SKM-1 (cell line): ENCODE measurements at regions not wholly inside any gene's neighbourhood (a gene's known extent, or its start where the extent isn't known, plus 50 kb on each side); places are given as distances from the start of the nearest gene placed in this dataset.

Source experiments
- DNase-seq: peaks from one replicate; lab custom pipeline; 2025; ENCODE audit not compliant: unreplicated experiment; lab: John Stamatoyannopoulos, UW

DNA sequence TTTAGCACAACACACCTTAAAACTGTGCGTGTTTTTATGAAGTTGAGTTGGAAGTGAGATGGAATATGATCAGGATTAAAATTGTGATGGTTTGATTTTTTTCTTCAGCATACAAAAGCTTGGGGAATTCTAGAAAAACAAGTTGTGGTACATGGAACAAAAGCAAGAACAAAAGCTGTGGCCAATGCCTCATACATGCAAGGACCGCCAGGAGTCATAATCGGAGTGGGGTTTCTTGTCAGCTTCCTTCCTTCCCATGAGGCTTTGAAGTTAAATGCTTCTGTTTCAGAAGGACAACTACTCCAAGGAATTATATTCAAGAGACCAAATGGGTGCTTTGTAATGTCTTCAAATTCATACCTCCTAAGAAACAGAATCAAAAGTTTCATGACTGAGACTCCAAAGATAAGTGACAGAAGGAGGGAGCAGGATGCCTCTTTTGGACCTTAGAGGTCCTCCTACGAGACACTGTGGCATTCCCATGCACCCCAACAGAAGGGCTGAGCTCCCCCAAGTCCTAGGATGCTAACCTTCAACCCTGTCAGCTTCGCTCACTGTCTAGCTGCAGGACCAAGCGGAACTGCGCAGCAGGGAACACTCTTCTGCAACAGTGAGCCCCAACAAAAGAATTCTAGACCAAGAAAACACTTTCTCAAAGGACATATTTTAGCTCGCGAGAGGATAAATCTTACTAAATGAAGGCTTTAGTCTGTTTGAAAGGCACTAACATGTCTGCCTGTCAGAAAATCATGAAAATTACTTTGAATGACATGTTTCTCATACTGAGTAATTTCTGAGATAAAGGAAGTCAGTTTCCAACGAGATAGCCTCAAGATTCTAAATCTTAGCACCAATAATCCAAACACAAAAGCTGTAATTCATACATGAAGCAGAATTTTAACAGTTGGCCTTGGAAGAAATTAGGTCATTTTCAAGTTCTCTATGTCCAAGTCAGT lies 108.5 kb upstream of the NHSL1 start:
- DNase-seq, result no peak

DNA sequence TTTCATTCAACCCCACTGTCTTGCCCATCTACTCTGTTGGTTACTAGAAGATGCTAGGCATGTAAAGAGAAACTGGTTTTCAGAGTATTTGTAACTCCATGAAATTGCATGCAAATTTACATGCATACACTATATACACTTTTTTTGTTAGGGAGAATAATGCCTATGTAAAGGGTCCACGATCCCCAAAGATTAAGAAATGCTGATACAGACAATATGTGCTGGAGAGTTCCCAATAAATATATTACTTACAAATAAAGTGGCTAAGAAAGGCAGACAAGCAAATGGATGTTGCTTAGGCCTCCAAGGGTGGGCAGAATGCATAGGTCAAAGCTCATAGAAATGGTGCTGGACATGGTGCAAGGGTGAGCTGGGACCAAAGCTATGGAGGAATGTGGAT lies 109.6 kb upstream of the NHSL1 start:
- no peak for DNase-seq

DNA sequence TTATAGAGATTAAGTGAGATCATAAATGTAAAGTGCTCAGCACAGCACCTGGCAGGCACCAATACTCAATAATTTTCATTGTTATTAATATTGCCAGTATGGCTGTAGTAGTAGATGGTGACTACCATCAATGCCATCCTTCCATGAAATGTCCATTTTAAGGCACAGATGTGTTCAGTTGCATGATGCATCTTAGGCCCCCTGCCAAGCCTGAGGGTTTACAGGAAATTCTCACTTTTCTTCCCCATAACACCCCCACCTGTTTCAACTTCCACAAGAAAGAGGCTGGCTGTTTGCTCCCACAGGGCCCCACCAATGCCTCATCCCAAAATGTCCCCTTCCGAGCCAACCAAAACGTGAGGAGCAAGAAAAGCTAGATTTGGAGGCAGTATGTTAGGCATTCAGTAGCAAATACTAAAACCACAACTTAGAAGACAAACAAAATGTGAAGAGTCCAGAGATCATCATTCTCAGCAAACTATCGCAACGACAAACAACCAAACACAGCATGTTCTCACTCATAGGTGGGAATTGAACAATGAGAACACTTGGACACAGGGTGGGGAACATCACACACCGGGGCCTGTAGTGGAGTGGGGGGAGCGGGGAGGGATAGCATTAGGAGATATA lies 110.6 kb upstream of the NHSL1 start:
- no peak for DNase-seq

DNA sequence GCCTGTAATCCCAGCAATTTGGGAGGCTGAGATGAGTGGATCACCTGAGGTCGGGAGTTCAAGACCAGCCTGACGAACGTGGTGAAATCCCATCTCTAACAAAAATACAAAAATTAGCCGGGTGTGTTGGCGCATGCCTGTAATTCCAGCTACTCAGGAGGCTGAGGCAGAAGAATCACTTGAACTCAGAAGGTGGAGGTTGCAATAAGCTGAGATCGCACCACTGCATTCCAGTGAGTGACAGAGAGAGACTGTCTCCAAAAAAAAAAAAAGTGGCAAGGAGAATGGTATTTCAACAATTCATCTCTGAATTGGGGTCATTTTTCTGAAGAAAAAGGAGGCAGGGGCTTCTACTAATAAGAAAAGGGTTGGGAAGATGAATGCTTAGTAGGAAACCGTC lies 111.5 kb upstream of the NHSL1 start:
- no peak for DNase-seq

DNA sequence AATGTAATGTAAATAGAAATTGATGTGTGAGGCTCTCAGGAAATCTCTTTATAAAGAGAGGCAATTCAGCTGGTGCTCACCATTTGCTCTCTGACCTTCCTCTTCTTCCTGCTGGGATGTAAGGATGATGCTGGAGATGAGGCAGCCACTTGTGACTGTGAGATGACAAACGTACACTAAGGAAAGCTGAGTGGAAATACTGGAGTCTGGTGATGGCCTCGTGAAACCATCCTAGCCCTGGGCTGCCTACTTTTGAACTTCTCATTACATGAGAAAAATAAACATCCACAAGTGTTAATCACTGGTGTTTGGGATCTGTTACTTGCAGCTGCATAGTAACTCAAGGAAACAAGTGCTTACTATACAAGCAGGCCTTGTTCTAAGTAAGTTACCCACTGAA lies 114.9 kb upstream of the NHSL1 start:
- no peak for DNase-seq

DNA sequence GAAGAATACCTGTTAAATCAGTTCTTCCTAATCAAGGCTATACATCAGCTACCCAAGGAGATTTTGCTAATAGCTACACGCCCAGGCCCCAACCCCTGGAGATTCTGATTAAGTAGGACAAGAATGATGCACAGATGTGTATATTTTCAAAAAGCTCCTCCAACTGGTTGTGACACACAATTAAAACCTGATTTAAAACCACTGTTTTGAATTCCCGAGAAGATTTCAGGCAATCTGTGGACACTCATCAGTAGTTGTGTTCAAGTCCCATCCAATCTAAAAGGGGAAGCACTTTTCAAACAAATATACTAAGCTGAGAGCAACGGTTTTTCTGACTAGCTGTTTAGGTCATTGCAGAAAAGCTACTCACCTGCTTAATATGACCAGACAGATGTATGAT lies 118.9 kb upstream of the NHSL1 start:
- DNase-seq, result no peak

DNA sequence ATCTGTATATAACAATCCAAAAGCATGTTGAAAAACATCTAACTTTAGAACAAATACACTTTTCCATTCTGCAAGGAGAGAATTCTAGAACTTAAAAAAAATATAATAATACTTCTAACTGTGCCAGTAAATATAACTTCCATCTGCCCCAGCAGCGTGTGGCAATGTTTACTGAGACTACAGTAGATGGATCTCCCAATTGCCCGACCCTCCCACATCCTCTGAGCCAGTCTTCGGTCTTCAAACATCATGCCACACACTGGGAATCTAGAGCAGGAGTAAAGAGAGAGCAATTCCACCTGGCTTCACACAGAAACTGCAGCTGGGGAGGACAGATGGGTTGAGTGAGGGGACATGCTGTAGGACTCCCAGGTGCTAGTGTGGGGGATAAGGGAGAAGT lies 121.3 kb upstream of the NHSL1 start:
- DNase-seq, result no peak

DNA sequence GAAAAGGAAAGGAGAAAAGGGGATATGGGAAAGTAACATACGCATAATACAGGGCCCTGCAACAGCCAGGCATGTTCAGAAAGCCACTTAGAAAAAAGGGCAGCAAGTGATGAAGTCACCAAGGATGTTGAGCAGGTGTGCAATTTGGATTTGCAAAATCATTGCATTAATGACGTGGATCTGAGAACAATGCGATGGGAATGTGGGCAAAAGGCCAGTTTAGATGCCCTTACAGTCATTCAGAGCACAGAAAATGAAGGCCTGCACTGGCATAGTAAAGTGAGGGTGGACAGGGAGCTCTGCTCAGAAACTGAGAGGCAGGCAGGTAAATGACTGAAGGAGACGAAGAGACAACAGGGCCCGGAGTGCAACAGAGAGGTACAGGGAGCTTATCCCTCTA lies 123.7 kb upstream of the NHSL1 start:
- DNase-seq, result no peak

DNA sequence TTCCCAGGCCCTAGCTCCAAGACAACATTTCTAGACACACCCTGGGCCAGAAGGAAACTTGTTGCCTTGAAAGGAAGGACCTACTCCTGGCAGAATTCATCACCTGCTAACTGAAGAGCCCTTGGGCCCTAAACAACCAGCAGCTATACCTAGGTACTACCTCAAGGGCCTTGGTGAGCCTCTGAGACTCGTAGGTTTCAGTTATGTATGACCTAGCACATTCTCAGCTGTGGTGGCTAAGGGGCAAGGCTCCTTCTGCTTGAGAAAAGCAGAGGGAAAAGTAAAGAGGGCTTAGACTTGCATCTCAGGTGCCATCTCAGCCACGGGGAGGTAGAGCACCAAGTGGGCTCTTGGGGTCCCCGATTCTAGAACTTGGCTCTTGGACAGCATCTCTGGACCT lies 132.3 kb upstream of the NHSL1 start:
- DNase-seq, result no peak

DNA sequence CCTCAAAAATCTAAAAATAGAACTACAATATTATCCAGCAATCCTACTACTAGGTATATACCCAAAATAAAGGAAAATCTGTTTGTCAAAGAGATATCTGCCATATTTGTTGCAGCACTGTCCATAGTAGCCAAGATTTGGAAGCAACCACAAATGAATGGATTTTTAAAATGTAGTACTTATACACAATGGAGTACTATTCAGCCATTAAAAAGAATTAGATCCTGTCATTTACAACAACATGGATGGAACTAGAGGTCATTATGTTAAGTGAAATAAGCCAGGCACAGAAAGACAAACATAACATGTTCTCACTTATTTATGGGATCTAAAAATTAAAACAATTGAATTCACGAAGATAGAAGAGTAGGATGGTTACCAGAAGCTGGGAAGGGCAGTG lies 135.7 kb upstream of the CCDC28A start:
- no peak for DNase-seq

DNA sequence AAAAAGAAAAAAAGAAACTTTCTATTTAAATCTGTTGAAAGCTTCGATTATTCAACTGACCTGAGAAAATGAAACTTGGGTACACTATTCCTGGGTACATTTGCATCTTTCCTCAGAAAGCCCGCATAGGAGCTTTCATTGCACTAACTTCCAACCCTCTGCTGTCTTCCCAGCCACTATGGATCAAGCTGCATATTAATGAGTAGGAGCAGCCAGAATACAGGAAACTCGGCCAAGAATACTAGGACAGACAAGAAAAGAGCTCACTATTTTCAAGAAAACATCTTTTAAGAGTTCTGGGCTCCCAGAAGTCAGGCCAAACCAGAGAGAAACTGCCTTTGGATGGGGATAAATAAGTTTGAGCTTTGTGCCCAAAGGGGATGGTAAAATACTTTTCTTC lies 135.0 kb upstream of the CCDC28A start:
- no peak for DNase-seq

DNA sequence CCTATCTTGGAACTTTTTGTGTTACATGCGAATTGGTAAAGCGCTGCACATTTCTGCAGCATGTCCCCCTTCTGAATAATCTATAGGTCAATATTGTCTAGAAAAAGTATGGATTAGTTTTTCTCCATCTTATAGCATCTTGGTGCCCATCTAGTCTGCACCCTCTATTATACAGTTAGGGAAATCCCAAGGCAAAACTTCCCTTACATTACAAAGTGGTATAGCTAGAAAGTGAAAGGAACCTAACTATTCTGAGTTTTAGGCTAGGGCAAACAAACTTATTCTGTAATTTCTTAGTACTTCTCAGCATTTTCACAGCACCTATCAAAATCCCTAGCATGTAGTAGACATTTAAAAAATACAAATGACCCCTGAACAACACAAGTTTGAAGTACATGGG lies 133.5 kb upstream of the CCDC28A start:
- DNase-seq, result no peak

DNA sequence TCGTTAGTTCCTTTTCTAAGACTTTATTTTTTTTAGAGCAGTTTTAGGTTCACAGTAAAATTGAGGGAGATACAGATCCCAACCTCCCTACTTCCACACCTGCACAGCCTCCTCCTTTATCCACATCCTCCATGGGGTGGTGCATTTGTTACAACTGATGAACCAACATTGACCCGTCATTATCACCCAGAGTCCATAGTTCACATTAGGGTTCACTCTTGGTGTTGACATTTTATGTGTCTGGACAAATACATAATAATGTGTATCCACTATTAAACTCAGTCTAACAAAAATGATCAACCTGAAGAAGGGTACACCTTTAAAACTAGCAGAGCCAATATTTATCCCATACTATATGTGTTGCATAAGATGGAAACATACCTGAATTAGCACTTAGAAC lies 130.4 kb upstream of the CCDC28A start:
- DNase-seq, result no peak

DNA sequence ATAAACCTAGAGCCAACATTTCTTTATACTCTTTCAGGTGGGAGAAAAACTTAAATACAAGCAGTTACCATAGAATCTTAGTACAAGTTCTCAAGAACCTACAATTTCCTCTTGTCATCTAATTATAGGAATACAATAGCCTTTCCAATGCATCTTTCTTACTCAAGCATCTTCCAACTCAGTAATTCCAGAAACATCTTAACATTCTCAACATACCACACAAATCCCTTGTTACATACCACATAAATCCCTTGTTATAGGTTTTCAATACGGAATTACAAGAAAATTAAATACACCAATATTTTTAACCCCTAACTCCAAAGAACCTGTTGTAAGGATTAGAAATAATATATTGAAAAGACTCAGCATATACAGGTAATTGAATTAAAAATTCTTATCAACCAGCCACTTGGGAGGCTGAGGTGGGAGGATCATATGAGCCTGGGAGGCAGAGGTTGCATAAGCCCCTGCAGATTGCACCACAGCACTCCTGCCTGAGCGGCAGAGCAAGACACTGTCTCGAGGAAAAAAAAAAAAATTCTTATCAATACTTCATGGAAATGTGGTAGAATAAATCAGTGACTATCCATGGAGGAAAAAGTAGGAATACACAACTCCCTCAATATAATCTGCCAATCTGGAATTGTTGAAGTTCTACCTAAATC lies 127.5 kb upstream of the CCDC28A start:
- DNase-seq, result no peak

DNA sequence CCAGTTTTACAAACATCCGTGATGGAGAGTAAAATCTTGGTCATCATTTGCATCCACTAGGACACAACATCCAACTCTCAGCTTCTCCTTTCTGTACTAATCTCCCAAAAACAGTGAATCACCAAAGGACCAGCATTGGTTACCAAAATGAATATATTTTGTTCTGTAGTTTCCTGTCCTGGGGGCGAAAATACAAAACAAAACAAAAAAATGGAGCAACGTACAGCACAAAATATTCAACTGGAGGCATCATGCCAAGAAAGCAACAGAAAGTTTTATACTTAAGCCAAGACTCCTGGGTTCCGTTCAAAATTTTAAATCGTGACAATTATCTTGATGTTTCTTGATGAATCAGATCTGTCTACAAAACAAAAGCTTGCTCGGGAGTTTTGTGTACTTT lies 126.6 kb upstream of the CCDC28A start:
- DNase-seq, result no peak

DNA sequence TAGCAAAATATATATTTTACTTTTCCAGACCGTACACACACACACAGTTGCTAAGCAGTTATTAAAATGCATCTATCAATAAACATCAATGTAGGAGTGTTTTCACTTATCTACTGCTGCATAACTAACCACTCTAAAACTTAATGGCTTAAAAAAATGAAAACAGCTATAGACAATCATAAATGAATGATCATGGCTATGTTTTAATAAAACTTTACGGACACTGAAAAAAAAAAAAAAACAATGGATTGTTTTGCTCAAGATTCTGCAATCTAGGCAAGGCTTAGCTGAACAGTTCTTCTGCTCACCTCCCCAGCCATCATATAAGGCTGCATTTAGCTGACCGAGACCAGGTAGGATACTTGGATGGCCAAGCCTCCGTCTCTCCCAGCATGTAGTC lies 125.4 kb upstream of the CCDC28A start:
- DNase-seq, result no peak

DNA sequence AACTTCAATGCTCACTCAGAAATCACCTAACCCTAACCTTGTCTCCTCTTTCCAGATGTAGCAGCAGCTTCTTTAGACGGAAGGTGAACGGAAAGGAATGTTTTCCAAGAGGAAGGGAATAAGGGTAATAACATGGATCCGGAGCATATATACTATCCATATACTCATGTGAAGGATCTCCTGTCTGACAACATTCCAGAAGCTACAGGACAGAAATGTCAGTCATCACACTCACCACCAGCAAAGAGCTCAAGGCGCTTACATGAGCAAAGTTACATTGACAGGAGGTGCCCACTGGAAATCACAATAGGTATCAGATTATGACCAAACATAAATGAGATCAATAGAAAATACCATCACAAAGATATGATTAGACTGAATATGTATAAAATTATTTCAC lies 122.1 kb upstream of the CCDC28A start:
- DNase-seq, result no peak

DNA sequence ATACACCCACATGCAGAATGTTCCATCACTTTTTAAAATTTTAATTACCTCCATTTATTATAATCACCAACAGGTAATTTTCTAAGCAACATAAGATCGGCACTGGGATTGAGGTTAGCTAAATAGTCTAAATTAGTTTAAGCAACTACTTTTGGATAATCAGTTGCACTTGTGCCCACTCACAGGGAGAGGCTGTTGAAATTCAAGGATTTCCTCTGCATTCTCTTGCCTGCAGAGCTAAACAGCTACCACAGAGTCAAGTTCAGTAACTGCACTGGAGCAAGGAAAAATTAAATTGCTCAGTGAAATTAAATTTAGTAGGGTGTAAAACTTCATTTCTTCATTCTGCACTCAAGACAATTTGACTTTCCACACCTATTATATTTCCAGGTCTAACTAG lies 120.7 kb upstream of the CCDC28A start:
- DNase-seq, result no peak

DNA sequence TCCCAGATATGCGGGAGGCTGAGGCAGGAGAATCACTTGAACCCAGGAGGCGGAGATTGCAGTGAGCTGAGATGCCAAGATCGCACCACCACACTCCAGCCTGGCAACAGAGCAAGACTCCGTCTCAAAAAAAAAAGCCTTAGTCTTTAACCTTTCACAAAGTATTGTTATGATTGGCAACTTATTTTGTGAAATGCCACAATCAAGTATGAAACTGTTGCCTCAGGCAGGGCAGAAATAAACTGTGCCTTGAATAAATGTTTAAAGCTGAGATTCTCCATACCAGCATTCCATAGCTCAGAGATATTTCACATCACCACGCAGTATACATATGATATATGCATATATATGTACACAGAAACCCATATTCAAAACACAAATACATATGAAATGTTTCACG lies 120.1 kb upstream of the CCDC28A start:
- no peak for DNase-seq

DNA sequence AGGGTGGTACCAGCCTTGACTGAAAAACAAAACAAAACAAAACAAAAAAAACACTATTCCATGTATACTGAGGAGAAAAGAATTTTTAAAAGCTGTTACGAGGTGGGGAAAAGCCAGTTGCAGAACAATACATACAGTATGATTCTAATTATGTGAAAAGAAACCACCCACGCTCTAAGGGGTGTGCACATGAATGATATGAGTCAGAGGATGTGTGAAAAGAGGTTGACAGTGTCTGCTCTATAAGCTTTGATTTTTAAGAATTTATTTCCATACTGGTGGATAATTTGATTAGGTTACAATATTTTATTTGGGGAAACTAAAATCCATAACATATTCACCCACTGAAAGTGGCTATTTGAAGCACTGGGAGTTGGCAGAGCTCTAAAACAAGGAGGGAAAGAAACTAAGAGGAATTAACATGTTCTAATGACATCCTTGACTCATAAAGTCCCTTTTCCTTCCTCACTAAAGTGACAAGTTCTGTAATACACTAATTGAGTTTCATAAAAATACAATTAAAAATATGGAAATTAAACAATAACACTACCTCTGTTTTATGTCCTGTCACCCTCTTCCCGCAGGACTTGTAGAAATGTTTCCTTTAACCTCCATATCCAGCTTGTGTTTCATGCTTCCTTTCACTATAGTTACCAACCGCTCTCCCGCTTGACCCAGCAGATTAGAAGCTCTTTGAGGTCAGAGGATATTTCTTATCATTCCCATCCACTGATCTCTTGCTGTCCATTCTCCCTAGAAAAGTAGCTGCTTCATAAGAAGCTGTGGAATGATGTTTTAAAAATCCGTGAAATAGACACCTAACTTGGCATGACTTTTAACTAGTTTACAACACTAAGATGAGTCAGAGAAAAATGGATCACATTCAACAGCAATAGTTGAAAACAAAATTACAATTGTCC lies 118.6 kb upstream of the CCDC28A start:
- no peak for DNase-seq

DNA sequence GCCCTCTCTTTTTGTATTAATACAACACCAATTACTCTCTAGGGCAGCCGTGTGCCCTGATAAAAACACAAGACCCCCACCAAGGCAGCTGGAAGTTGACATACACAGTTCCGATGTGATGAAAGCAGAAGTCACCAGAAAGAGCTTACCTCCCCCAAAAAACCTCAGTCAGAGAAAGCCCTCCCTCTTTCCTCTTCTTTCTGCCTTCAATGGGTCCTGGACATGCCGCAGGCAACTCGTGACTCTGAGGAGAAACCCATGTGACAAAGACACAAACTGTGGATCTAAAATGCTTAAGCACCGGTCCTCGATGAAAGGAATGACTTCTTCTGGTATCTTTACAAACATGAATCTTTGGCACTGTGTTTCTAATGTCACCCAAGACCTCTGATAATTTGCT lies 117.7 kb upstream of the CCDC28A start:
- no peak for DNase-seq
